Large intestine (tissue), 3 donors: ENCODE measurements at regions not wholly inside any gene's neighbourhood (a gene's known extent, or its start where the extent isn't known, plus 50 kb on each side); places are given as distances from the start of the nearest gene placed in this dataset.

Experiments
- DNase-seq, 2 donors: peaks; one replicate each; pipeline versions ENCODE4 v3.0.0 to v3.0.0-alpha.2; 2013
- H3K27ac ChIP-seq: one replicate; pipeline ENCODE4 v1.5.1; 2013; ENCODE audit warnings: low read length
- H3K27me3 ChIP-seq: 2 replicates; pipeline ENCODE4 v1.6.1; 2013; ENCODE audit warnings: low read length; ENCODE audit not compliant: control insufficient read depth, insufficient read depth
- H3K36me3 ChIP-seq: 2 replicates; pipeline ENCODE4 v1.6.1; 2013; ENCODE audit warnings: low read length; ENCODE audit not compliant: control insufficient read depth, insufficient read depth
- H3K4me1 ChIP-seq: one replicate; pipeline ENCODE4 v1.6.1; 2013; ENCODE audit warnings: low read length; ENCODE audit not compliant: control insufficient read depth, insufficient read depth
- H3K4me3 ChIP-seq: one replicate; pipeline ENCODE4 v1.5.1; 2013; ENCODE audit warnings: low read length
- H3K9me3 ChIP-seq: one replicate; pipeline ENCODE4 v1.6.1; 2013; ENCODE audit warnings: mild to moderate bottlenecking, low read depth, low read length, moderate library complexity; ENCODE audit not compliant: control insufficient read depth
- WGBS: methylation state at CpG from one replicate; pipeline ENCODE4 v1.1.5; 2013; ENCODE audit warnings: low lambda C conversion rate; ENCODE audit not compliant: insufficient coverage; 5-methylcytosine and 5-hydroxymethylcytosine counted together

GRCh38 chr6:19434065-19434464, 403.1 kb upstream of the ID4 start:
- no peak for DNase-seq
- H3K4me1 ChIP-seq: no peaks in the 10 kb centered on the region
- no CpG with 5 or more reads among the region's 2 CpGs for WGBS
- no peak overlapping the region for H3K27ac ChIP-seq
- H3K36me3 ChIP-seq: no peaks in the 10 kb centered on the region
- H3K9me3 ChIP-seq: no peaks in the 10 kb centered on the region
- no peaks in the 10 kb centered on the region for H3K27me3 ChIP-seq
- no peak overlapping the region for H3K4me3 ChIP-seq

GRCh38 chr6:19435755-19436154, 401.4 kb upstream of the ID4 start:
- H3K4me3 ChIP-seq: no peak overlapping the region
- H3K27ac ChIP-seq: no peak overlapping the region
- H3K27me3 ChIP-seq: no peaks in the 10 kb centered on the region
- 100% methylated on average over 1 of the region's 3 CpGs for WGBS
- no peaks in the 10 kb centered on the region for H3K4me1 ChIP-seq
- no peaks in the 10 kb centered on the region for H3K9me3 ChIP-seq
- no peaks in the 10 kb centered on the region for H3K36me3 ChIP-seq
- DNase-seq: no peak

DNA sequence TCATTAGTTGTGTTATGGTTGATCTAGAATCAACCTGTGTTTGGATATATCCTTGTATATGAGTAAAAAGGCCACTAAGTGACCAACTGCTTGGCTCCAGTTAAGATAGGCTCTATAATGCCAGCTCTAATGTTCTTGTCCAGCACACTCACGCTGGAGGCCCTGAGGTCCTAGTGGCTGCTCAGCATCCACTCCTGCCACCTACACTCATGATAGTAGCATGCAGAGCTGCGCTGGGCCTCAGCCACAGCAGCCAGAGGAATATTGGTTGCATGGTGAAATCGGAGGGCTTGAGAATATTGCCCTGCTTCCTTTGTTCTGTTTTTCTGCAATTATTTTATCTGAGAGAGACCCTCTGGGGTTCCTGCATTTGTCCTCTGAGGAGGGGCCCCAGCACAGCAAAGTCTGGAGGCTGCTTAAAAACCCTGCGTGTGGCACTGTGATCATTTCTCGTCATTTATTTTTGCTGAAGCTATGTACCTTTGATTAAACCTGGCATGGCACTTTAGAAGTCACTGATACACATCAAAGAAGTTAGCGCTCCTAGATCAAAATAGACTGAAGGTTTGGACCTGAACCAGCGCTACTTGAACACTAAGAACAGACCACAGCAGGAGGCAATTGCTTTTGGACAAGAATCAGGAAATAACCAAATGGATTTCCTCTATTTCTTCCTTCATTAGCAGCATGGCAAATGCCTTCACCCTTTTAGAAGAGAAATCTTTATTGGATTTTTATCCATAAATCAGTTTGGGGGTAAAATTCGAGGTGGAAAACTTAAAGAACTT, 398.4 kb upstream of the ID4 start:
- Histone ChIP-seq H3K27me3 (no peaks in the 10 kb centered on the region), H3K36me3 (no peaks in the 10 kb centered on the region), H3K9me3 (no peaks in the 10 kb centered on the region), H3K4me1 (no peaks in the 10 kb centered on the region), H3K27ac (no peak overlapping the region), H3K4me3 (no peak overlapping the region)
- WGBS: 100% methylated on average over 1 of the region's 8 CpGs
- no peak for DNase-seq

- no CpG with 5 or more reads among the region's 3 CpGs for WGBS
- Histone ChIP-seq H3K4me3 (no peak overlapping the region), H3K9me3 (no peaks in the 10 kb centered on the region), H3K4me1 (no peaks in the 10 kb centered on the region), H3K27me3 (no peaks in the 10 kb centered on the region), H3K36me3 (no peaks in the 10 kb centered on the region), H3K27ac (no peak overlapping the region)
- DNase-seq: no peak
Measured at GRCh38 chr6:19440531-19440930, 396.6 kb upstream of the ID4 start.

GRCh38 chr6:19443411-19443810, 393.8 kb upstream of the ID4 start:
- DNase-seq: no peak
- Histone ChIP-seq H3K4me1 (no peaks in the 10 kb centered on the region), H3K9me3 (no peaks in the 10 kb centered on the region), H3K27me3 (no peaks in the 10 kb centered on the region), H3K27ac (no peak overlapping the region), H3K4me3 (no peak overlapping the region), H3K36me3 (no peaks in the 10 kb centered on the region)
- WGBS: no CpG with 5 or more reads among the region's 3 CpGs

DNA sequence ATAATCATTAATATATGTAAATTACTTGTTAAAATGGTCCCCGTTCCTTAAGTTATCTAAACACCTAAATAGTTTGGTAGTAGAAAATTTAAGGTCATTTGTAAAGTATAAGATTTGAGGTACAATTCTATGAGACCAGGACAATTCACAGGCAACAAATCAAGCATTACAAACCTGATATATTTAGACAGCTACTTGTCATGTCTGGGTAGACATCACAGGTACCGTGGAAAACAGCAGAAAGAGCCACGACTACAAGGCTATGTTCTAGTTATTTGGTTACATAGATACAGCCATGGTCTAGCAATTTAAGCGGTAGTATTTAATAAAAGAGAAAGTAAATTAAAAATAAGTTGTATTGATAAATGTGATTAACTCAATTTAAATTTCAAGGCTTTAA, 393.1 kb upstream of the ID4 start:
- H3K9me3 ChIP-seq: no peaks in the 10 kb centered on the region
- H3K27ac ChIP-seq: no peak overlapping the region
- H3K4me1 ChIP-seq: no peaks in the 10 kb centered on the region
- 100% methylated on average over 2 of the region's 4 CpGs for whole genome bisulfite sequencing
- no peaks in the 10 kb centered on the region for H3K36me3 ChIP-seq
- no peaks in the 10 kb centered on the region for H3K27me3 ChIP-seq
- DNase-seq: no peak
- H3K4me3 ChIP-seq: no peak overlapping the region

GRCh38 chr6:19444481-19444880, 392.7 kb upstream of the ID4 start:
- Histone ChIP-seq H3K4me1 (no peaks in the 10 kb centered on the region), H3K27ac (no peak overlapping the region), H3K27me3 (no peaks in the 10 kb centered on the region), H3K4me3 (no peak overlapping the region), H3K9me3 (no peaks in the 10 kb centered on the region), H3K36me3 (no peaks in the 10 kb centered on the region)
- DNase-seq: no peak
- WGBS: no CpG with 5 or more reads among the region's 1 CpG

- Histone ChIP-seq H3K27me3 (no peaks in the 10 kb centered on the region), H3K9me3 (no peaks in the 10 kb centered on the region), H3K4me3 (no peak overlapping the region), H3K4me1 (no peaks in the 10 kb centered on the region), H3K36me3 (no peaks in the 10 kb centered on the region), H3K27ac (no peak overlapping the region)
- DNase-seq: no peak
- WGBS: 100% methylated on average over 1 of the region's 3 CpGs
Measured at GRCh38 chr6:19446570-19446969, 390.6 kb upstream of the ID4 start.

- Histone ChIP-seq H3K27me3 (no peaks in the 10 kb centered on the region), H3K9me3 (no peaks in the 10 kb centered on the region), H3K4me1 (no peaks in the 10 kb centered on the region), H3K36me3 (no peaks in the 10 kb centered on the region), H3K27ac (no peak overlapping the region), H3K4me3 (no peak overlapping the region)
- no CpG with 5 or more reads among the region's 1 CpG for WGBS
- no peak for DNase-seq
Measured at GRCh38 chr6:19450651-19451050, 386.5 kb upstream of the ID4 start.

GRCh38 chr6:19452495-19452894, 384.7 kb upstream of the ID4 start:
- Histone ChIP-seq H3K9me3 (no peaks in the 10 kb centered on the region), H3K27me3 (no peaks in the 10 kb centered on the region), H3K4me3 (no peak overlapping the region), H3K27ac (no peak overlapping the region), H3K36me3 (no peaks in the 10 kb centered on the region), H3K4me1 (no peaks in the 10 kb centered on the region)
- no CpG with 5 or more reads among the region's 1 CpG for WGBS
- no peak for DNase-seq
